GM23338 (cell line): ENCODE measurements at regions not wholly inside any gene's neighbourhood (a gene's known extent, or its start where the extent isn't known, plus 50 kb on each side); places are given as distances from the start of the nearest gene placed in this dataset.

ENCODE experiments used
- EZH2 ChIP-seq: fragments of 200-600 bp; sonication (generic); IDR thresholded peaks from one replicate; pipeline ENCODE4 v1.8.0; 2017; ENCODE audit warnings: antibody characterized with exemption, mild to moderate bottlenecking, low read depth; ENCODE audit not compliant: unreplicated experiment
- EZH2phosphoT487 ChIP-seq: fragments of 200-600 bp; sonication (generic); IDR thresholded peaks from one replicate; pipeline ENCODE4 v1.8.1; 2018; ENCODE audit warnings: antibody characterized with exemption; ENCODE audit not compliant: unreplicated experiment
- JUNB ChIP-seq: IDR thresholded peaks from one replicate; pipeline ENCODE4 v1.6.1; 2016; ENCODE audit warnings: antibody characterized with exemption; ENCODE audit not compliant: unreplicated experiment
- POLR2AphosphoS5 ChIP-seq: IDR thresholded peaks from 2 replicates; pipeline ENCODE4 v1.6.1; 2016; ENCODE audit warnings: antibody characterized with exemption, low read depth
- ZNF331 ChIP-seq: fragments of 250-450 bp; sonication (Bioruptor Pico); IDR thresholded peaks from 2 replicates; pipeline ENCODE4 v1.5.0; 2020; ENCODE audit warnings: low read depth, mild to moderate bottlenecking, moderate library complexity
- TF ChIP-seq, protein P1 (sequence below), 2 experiments: fragments of 200-600 bp in 1 of 2; sonication (generic) in 1 of 2; conservative IDR thresholded peaks; 2 replicates each; pipeline versions ENCODE4 v1.5.1 to v1.6.1; 2016 to 2017; ENCODE audit warnings: antibody characterized with exemption in 2 of 2, low read depth in 2 of 2, mild to moderate bottlenecking in 2 of 2, moderate library complexity in 1 of 2
- TF ChIP-seq, protein P2 (sequence below): fragments of 250-450 bp; sonication (Bioruptor Pico); IDR thresholded peaks from 2 replicates; pipeline ENCODE4 v1.5.0; 2020; ENCODE audit warnings: mild to moderate bottlenecking, moderate library complexity
- TF ChIP-seq, protein P3 (sequence below): IDR thresholded peaks from one replicate; pipeline ENCODE4 v1.6.1; 2018; ENCODE audit warnings: antibody characterized with exemption; ENCODE audit not compliant: unreplicated experiment

DNA sequence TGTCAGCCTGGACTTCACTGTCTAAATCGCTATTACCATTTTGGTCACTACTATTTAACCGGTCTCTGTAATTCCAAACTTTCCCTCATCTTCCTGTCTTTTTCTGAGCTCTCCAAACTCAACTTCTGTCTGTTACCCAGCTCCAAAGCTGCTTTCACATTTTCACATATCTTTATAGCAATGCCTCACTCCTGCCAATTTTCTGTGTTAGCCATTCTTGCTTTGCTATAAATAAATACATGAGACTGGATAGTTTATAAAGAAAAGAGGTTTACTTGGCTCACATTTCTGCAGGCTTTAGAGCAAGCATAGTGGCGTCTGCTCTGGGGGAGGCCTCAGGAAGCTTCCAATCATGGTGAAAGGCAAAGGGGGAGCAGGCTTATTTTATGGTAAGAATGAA lies 368.3 kb upstream of the GNPDA2 start:
- TF ChIP-seq EZH2 (no peak), JUNB (no peak), EZH2phosphoT487 (no peak), POLR2AphosphoS5 (no peak), ZNF331 (no peak)
- TF ChIP-seq, protein P1, sequence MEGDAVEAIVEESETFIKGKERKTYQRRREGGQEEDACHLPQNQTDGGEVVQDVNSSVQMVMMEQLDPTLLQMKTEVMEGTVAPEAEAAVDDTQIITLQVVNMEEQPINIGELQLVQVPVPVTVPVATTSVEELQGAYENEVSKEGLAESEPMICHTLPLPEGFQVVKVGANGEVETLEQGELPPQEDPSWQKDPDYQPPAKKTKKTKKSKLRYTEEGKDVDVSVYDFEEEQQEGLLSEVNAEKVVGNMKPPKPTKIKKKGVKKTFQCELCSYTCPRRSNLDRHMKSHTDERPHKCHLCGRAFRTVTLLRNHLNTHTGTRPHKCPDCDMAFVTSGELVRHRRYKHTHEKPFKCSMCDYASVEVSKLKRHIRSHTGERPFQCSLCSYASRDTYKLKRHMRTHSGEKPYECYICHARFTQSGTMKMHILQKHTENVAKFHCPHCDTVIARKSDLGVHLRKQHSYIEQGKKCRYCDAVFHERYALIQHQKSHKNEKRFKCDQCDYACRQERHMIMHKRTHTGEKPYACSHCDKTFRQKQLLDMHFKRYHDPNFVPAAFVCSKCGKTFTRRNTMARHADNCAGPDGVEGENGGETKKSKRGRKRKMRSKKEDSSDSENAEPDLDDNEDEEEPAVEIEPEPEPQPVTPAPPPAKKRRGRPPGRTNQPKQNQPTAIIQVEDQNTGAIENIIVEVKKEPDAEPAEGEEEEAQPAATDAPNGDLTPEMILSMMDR (conservative IDR thresholded peaks at IDR 0.05; ENCODE audit: low read depth in 2 of 2) = no peak
- TF ChIP-seq, protein P2, sequence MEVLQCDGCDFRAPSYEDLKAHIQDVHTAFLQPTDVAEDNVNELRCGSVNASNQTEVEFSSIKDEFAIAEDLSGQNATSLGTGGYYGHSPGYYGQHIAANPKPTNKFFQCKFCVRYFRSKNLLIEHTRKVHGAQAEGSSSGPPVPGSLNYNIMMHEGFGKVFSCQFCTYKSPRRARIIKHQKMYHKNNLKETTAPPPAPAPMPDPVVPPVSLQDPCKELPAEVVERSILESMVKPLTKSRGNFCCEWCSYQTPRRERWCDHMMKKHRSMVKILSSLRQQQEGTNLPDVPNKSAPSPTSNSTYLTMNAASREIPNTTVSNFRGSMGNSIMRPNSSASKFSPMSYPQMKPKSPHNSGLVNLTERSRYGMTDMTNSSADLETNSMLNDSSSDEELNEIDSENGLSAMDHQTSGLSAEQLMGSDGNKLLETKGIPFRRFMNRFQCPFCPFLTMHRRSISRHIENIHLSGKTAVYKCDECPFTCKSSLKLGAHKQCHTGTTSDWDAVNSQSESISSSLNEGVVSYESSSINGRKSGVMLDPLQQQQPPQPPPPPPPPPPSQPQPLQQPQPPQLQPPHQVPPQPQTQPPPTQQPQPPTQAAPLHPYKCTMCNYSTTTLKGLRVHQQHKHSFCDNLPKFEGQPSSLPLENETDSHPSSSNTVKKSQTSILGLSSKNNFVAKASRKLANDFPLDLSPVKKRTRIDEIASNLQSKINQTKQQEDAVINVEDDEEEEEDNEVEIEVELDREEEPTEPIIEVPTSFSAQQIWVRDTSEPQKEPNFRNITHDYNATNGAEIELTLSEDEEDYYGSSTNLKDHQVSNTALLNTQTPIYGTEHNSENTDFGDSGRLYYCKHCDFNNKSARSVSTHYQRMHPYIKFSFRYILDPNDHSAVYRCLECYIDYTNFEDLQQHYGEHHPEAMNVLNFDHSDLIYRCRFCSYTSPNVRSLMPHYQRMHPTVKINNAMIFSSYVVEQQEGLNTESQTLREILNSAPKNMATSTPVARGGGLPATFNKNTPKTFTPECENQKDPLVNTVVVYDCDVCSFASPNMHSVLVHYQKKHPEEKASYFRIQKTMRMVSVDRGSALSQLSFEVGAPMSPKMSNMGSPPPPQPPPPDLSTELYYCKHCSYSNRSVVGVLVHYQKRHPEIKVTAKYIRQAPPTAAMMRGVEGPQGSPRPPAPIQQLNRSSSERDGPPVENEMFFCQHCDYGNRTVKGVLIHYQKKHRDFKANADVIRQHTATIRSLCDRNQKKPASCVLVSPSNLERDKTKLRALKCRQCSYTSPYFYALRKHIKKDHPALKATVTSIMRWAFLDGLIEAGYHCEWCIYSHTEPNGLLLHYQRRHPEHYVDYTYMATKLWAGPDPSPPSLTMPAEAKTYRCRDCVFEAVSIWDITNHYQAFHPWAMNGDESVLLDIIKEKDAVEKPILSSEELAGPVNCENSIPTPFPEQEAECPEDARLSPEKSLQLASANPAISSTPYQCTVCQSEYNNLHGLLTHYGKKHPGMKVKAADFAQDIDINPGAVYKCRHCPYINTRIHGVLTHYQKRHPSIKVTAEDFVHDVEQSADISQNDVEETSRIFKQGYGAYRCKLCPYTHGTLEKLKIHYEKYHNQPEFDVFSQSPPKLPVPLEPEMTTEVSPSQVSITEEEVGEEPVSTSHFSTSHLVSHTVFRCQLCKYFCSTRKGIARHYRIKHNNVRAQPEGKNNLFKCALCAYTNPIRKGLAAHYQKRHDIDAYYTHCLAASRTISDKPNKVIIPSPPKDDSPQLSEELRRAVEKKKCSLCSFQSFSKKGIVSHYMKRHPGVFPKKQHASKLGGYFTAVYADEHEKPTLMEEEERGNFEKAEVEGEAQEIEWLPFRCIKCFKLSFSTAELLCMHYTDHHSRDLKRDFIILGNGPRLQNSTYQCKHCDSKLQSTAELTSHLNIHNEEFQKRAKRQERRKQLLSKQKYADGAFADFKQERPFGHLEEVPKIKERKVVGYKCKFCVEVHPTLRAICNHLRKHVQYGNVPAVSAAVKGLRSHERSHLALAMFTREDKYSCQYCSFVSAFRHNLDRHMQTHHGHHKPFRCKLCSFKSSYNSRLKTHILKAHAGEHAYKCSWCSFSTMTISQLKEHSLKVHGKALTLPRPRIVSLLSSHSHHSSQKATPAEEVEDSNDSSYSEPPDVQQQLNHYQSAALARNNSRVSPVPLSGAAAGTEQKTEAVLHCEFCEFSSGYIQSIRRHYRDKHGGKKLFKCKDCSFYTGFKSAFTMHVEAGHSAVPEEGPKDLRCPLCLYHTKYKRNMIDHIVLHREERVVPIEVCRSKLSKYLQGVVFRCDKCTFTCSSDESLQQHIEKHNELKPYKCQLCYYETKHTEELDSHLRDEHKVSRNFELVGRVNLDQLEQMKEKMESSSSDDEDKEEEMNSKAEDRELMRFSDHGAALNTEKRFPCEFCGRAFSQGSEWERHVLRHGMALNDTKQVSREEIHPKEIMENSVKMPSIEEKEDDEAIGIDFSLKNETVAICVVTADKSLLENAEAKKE (CRISPR knock-in tag) = no peak
- TF ChIP-seq, protein P3, sequence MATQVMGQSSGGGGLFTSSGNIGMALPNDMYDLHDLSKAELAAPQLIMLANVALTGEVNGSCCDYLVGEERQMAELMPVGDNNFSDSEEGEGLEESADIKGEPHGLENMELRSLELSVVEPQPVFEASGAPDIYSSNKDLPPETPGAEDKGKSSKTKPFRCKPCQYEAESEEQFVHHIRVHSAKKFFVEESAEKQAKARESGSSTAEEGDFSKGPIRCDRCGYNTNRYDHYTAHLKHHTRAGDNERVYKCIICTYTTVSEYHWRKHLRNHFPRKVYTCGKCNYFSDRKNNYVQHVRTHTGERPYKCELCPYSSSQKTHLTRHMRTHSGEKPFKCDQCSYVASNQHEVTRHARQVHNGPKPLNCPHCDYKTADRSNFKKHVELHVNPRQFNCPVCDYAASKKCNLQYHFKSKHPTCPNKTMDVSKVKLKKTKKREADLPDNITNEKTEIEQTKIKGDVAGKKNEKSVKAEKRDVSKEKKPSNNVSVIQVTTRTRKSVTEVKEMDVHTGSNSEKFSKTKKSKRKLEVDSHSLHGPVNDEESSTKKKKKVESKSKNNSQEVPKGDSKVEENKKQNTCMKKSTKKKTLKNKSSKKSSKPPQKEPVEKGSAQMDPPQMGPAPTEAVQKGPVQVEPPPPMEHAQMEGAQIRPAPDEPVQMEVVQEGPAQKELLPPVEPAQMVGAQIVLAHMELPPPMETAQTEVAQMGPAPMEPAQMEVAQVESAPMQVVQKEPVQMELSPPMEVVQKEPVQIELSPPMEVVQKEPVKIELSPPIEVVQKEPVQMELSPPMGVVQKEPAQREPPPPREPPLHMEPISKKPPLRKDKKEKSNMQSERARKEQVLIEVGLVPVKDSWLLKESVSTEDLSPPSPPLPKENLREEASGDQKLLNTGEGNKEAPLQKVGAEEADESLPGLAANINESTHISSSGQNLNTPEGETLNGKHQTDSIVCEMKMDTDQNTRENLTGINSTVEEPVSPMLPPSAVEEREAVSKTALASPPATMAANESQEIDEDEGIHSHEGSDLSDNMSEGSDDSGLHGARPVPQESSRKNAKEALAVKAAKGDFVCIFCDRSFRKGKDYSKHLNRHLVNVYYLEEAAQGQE = no peak
